DMS79 (cell line): ENCODE measurements at regions not wholly inside any gene's neighbourhood (a gene's known extent, or its start where the extent isn't known, plus 50 kb on each side); places are given as distances from the start of the nearest gene placed in this dataset.
A peak's percentile ranks its signal among the peaks of the same experiment; 100 is the strongest.

Source experiments
- DNase-seq: peaks from one replicate; lab custom pipeline; 2025; lab: John Stamatoyannopoulos, UW

DNA sequence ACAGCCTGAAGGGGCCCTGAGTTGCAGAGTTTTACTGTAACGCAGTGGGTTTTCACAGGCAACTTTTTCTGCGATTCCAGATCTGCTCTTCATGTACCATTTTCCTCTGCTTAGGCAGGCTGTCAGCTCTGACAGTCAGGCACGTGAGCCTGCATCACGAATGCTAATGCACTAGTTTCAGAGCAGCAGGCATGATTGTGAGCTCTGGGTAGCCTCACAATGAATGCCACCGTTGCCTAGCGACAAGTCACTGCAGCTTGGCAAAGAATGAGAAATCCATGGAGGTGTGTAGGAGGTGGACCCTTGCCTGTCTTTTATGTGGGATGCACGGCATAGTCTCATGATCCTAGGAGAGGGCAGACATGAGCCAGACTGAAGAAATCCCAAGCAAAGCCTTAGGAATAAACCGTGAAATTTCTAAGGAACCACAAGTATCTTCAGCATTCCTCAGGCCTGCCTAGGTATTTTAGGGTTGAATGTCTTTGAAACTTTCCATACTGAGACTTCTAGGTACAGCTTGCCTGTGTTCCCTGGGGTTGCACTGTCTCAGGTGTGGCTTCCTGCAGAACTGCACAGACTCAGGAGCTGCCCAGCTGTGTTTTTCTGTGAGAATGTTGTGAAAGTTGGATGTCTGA is 774.7 kb upstream of the TSPY4 start:
- no peak for DNase-seq

- DNase-seq, result no peak
Observed at GRCh38 chrY:8564421-8564820, 772.8 kb upstream of the TSPY4 start.

- DNase-seq, result no peak
Observed at GRCh38 chrY:8566198-8566597, 771.1 kb upstream of the TSPY4 start.

- no peak for DNase-seq
Observed at GRCh38 chrY:8570384-8570783, 766.9 kb upstream of the TSPY4 start.

DNA sequence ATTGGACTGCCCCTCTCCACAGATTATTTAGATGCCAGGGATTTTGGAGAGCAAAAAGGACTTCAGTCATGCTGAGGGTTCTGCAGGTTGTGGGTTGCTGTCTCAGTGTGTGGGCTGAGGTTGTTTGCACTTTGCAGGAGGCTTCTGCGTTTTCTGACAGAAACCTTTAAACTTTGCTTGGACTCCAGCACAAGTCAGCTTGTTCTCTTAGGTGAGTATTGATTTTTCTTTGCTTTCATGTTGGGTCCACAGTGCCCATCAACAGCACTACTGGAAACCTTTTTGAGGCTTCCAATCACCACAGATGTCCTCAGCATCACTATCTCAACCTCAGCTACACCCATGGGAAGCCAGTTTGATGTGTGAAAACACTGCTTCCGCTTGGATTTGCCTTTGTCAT is 764.3 kb upstream of the TSPY4 start:
- no peak for DNase-seq

GRCh38 chrY:8582277-8582850 is 754.9 kb upstream of the TSPY4 start:
- DNase-seq, result no peak

DNA sequence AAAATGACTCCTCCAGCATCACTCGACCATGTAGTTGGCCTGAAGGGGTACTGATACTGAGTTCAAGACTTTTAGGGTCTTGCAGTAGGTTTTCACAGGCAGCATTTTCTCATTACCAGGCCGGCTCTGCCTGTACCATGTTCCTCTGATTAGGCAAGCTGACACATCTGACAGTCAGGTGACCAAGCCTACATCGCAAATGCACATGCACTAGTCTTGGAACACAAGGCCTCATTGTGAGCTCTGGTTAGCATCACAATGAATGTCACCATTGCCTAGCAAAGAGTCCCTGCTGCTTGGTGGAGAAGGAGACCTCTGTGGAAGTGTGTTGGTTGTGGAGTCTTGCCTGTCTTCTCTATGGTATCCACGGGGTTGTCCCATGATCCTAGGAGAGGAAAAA is 754.1 kb upstream of the TSPY4 start:
- DNase-seq, result no peak

DNA sequence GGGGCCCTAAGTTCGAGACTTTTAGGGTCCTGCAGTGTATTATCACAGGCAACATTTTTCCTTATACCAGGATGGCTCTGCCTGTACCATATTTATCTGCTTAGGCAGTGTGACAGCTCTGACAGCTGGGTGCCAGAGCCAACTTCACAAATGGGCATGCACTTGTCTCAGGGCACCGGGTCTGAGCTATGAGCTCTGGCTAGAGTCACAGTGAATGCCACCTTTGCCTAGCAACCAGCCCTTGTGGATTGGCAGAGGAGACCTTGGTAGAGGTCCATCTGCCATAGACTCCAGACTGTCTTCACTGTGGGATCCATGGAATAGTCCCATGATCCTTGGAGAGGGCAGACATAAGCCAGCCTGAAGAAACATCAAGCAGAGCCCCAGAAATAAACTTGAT is 746.6 kb upstream of the TSPY4 start:
- DNase-seq, result no peak

DNA sequence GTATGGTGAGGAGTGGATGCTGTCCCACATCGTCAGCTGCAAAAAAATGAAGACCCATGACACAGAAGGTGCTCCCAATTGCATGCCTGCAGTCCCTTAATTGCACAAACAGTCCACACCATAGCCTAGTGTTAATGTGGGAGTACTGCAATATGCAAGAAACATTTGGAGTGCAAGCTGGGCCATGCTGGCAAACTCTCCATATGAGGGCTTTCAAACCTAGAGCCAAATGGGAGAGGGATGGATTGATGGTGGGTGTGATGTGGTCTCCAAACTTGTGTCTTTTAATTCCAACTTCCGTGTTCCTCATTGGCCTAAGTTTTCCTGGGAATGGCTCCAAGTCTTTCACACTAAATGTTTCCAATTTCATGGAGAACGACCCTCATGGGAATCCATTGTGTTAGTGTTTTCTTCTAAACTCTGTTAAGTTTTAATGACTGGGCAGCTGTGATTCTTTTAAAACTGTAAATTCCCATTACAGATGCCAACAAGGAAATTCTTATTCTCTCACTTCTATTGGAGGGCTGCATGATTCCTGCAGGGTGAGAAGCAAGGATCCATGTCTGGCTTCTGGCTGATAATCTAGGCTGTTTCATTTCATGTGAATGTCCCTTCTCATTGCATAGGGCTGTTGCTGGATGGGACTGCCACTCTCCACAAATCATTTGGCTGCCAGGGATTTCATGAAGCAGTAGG is 745.3 kb upstream of the TSPY4 start:
- DNase-seq, result no peak

GRCh38 chrY:8594657-8595056 is 742.6 kb upstream of the TSPY4 start:
- DNase-seq, result no peak

DNA sequence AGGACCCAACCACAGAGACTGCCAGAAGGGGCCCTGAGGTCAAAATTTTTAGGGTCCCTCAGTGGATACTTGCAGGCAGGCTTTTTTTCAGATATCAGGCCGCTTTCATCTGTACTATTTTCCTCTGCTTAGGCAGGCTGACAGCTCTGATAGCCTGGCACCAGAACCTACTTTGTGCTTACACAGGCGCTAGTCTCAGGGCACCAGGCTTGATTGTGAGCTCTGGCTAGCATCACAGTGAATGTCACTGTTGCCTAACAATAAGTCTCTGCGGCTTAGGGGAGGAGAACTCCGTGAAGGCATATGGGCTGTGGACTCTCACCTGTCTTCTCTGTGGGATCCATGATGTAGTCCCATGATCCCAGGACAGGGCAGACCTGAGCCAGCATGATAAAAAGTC is 738.1 kb upstream of the TSPY4 start:
- no peak for DNase-seq

DNA sequence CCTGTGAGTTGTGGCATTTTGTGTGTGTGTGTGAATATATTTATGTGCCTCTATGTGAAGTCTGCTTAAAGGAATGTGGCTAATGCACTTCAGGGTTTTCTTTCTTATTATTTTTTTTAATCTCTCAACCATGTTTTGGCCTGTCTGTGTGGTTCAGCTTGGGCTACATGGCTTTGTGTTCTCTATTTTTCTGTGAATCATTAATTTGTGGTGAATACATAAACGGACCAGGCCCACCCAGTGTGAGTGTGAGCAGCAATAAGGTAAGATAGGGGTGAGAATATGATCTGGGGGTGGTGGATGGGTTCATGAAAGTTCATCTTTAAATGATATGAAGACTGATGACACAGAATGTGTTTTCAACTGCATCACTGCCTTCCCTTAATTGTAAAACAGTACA is 726.6 kb upstream of the TSPY4 start:
- no peak for DNase-seq

DNA sequence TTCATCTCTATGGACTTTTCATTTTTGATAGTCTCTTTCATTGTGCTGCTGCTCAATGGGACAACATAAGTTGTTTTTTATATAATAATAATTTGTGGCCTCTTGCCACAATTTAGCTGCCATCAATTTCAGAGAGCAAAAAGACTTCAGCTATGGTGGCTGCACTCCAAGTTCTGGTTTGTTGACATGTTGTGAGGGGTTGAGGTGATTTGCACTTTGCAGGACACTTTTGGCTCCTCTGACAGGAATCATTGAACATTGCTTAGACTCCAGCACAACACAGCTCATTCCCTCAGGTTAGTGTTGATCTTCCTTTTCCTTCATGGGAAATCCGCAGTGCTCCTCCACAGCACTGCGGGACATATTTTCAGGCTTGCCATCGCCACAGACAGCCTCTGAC is 725.4 kb upstream of the TSPY4 start:
- no peak for DNase-seq

DNA sequence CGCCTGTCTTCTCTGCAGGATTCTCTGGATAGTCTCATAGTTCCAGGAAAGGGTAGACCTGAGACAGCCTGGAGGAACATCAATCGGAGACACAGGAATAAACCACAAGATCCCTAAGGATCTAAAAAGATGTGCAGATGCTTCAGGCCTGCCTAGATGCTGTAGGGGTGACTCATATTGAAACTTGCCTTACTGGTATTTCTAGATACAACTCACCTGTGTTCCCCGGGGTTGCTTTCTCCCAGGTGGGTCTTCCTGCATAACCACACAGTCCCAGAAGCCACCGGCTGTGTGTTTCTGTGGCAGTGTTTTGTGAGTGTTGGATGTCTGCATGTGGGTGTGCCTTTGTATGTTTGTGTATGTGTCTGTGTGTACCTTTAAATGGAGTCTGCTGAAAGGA is 719.0 kb upstream of the TSPY4 start:
- no peak for DNase-seq

DNA sequence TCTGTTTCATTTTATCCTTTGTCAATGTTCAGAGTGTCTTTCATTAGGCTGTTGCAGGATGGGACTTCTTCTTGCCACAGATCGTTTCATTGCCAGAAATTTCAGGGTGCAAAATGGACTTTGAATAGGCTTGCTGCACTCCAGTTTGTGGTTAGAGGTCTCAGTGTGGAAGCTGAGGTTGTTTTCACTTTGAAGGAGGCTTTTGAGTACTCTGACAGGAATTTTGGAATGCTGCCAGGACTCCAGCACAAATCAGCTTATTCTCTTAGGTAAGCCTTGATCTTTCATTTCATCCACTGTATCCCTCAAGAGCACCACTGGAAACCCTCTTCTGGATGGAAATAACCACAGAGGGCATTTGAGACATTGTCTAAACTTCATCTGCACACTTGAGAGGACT is 715.1 kb upstream of the TSPY4 start:
- peak; percentile 22 for DNase-seq

- DNase-seq, result no peak
Observed at GRCh38 chrY:8622856-8623255, 714.4 kb upstream of the TSPY4 start.

DNA sequence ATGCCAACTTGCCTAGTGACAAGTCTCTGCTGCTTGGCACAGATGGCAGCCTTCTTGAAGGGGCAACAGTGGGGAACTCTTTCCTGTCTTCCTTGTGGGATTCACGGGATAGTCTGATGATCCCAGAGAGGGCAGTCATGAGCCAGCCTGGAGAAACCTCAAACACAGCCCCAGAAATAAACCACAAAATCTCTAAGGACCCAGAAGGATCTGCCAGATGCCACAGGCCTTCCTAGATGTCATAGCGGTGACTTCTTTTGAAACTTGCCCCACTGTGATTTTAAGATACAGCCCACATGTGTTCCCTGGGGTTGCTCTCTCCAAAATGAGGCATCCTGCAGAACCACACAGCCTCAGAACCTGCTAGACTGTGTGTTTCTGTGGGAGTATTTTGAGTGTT is 707.6 kb upstream of the TSPY4 start:
- DNase-seq, result no peak

DNA sequence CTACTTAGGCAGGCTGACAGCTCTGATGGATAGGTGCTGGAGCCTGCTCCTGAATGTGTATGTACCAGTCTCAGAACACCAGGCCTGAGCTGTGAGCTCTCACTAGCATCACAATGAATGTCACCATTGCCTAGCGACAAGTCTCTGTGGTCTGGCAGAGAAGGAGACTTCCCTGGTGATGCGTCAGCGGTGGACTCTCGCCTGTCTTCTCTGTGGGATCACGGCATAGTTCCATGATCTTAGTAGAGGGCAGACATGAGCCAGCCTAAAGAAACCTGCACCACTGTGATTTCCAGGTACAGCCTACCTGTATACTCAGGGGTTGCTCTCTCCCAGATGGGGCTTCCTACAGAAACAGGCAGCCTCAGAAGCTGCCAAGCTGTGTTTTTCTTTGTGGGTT is 699.2 kb upstream of the TSPY4 start:
- no peak for DNase-seq

GRCh38 chrY:8644926-8645325 is 692.3 kb upstream of the TSPY4 start:
- no peak for DNase-seq

DNA sequence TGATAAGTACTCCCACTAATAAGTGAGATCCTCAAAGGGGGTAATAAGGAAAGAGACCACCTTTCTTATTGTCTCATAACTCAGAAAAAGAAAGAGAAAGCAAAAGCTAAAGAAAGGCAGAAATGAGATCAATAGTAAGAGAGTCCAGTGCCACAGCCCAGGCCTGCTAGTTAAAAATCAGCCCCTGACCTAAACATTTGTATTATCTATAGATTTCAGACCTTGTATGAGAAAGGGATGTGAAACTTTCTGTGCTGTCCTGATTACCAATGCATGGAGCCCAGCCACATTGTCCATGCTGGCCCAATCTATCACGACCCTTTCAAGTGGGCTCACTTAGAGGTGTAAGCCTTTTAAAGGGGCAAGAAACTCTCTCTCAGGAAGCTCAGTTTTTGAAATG is 684.8 kb upstream of the TSPY4 start:
- no peak for DNase-seq

DNA sequence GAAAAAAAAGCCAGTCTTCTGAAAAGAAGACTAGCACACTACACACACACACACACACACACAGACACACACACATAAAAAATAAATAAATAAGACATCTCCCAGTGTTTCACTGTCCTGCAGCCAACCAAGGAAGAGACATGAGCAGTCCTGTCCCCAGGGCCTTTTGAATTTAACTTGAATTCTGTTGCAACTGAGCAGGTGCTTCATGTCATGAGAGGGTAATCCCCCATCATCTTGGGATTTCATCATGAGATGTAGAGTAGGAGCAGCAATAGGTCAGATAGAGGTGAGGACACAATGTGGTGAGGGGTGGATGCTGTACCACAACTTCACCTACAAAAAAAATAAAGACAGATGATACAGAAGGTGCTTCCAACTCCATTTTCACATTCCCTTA is 682.2 kb upstream of the TSPY4 start:
- DNase-seq, result no peak

DNA sequence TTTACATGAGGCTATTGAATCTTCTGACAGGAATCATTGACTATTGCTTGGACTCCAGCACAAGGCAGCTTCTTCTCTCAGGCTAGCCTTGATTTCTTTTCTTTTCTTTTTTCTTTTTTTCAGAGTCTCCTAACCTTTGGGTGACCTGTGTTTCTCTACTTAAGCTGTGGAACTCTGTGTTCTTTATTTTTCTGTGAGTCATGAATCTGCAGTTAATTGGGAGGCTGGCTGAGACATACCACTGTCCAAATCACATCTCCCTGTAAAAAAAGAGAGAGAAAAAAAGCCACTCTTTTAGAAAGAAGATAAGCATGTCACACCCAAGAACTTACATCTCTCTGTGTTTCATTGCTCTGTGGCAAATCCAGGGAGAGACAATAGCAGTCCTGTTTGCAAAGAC is 681.2 kb upstream of the TSPY4 start:
- DNase-seq, result no peak

DNA sequence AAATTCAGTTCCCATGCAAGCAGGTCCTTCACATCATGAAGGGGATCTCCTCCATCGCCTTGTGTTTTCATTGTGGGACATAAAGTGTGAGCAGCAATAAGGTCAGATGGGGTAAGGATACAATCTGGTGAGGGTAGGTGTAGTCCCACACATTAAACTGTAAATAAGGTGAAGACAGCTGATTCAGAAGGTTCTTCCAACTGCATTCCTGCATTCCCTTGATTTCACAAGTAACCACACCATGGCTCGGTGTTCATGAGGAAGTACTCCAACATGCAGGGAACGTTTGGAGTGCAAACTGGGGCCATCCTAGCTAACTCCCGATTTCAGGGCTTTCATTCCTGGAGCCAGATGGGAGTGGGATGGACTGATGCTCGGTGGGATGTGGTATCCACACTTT is 680.7 kb upstream of the TSPY4 start:
- no peak for DNase-seq

DNA sequence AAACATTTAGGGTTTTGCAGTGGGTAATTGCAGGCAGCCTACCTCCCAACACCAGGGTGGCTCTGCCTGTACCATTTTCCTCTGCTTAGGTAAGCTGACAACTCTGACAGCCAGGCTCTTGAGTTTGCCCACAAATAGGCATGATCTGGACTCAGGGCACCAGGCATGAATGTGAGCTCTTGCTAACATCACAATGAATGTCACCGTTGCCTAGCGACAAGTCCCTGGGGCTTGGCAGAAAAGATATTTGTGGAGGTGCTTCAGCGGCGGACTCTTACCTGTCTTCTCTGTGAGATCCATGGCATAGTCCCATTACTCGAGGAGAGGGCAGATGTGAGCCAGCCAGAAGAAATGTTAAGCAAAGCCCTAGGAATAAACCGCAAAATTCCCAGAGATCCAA is 677.5 kb upstream of the TSPY4 start:
- peak; percentile 2 for DNase-seq
